NCI-H2227 treated with DMSO at 0.1 percent for 48 hours (cell line): ENCODE measurements at regions not wholly inside any gene's neighbourhood (a gene's known extent, or its start where the extent isn't known, plus 50 kb on each side); places are given as distances from the start of the nearest gene placed in this dataset.

ENCODE experiments used
- DNase-seq: peaks from one replicate; lab custom pipeline; 2025; lab: John Stamatoyannopoulos, UW

DNA sequence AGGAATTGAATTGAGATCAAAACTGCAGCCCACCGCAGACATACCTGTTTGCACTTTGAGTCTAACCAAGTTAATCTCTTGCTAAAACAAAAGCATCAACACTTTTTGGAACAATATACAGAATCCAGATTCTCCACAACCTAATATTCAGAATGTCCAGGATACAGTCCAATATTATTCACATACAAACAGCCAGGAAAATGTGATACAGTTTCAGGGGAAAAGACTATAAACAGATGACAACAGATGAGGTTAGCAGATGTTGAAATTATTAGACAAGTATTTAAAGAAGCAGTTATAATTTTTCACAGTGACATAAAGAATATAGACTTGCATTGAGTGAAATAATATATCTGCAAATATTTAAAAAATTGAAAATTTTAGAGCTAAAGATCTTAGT is 678.1 kb upstream of the CXADR start:
- no peak for DNase-seq

DNA sequence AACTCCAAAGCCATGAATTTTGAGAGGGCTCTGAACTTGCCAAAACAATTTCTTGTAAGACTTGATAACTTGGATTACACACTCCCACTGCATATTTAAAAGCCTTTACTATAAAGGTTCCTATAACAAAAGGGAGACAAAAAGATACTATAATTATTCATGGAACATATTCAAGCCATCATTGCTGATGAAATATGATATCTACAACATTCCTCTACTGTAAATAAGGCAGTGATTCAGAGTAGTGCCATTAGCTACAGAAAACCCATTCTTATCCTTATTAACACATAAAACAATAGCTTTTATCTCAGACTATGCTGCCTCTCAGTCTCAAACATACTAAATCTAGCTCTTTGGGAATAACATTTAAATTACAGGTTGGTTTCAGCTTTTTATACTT is 675.5 kb upstream of the CXADR start:
- no peak for DNase-seq

DNA sequence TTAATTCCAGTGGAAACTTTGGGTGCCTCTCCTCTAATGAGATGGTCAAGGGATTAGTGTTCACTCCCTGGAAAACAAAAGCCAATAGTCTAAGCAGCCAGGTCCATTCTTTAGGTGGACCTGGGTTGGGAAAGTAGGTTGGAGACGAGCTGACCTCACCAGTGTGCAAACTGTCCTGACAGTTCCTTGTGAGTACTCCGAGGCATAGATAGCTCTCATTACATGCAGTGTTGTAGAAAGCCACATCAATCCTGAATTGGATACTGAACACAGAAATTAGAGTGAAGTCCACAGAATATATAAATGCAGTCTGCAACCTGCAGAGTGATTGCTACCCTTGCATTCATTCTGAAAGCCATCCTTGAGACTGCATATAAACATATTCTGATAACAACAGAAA is 675.1 kb upstream of the CXADR start:
- DNase-seq, result no peak

DNA sequence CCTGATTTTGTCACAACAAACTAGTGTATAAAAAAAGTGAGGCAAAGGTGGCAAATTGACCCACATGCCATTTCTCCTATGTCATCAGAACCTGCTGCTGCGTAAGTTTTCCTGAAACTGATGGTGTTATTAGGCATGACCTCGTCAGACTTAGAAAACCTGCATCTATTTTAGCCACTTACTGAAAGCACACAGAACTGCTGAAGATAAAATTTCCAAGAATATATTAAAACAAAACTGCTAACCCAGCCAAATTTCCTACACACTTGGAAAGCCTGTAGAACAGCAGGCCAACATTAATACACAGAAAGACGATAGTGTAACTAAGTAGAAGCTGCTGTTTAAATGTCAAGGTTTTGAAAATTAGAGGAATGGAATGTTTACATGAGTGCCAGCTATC is 674.5 kb upstream of the CXADR start:
- peak; percentile 10 for DNase-seq

DNA sequence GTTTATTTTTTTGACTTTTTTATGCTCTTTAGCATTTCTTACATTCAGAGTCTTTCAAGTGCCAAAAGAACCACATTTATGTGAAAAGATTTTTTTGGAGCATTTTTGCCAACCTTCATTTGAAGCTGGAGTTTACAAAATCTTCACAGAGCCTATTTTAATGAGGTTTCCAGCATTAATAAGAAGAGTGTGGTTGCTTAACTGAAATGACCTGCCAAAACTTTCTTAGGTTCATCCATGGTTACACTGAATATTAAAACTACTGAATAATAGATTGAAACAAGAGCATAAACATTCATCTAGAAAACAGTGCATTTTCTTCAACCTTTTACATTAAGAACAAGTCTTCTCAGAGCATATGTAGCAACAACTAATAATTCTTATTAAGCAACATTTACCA is 672.3 kb upstream of the CXADR start:
- DNase-seq, result no peak

DNA sequence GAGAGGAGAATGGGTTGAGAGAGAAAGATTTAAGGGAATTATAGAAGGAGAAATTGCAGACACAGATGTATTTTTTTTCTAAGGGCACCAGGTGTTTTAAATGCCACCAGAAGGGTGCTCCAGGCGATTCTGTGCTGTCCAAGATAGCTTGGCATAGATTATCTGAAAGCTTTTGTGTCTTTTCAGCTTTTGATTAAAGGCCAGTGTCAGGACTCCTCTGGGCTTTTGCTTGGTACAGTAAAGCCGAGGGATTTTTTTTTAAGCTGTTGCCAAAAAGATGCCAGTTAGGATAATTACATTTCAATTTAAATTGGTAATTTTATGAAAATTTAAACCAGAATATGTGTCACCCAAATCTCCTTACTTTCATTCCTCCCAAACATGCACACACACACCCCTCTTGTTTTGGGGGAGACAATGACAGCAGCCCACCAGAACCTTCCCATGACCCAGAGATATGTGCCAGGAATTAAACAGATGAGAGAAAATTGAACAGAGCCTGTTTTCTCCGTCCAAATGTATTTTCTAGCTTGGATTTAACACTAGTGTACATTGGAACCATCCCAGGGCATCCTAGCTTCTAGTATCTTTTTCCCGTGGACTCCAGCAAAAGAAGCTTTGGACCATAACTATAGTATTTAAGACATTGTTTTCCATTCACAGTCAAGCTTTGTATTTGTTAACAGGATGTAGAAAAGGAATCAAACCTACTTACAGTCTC is 670.7 kb upstream of the CXADR start:
- DNase-seq, result no peak

DNA sequence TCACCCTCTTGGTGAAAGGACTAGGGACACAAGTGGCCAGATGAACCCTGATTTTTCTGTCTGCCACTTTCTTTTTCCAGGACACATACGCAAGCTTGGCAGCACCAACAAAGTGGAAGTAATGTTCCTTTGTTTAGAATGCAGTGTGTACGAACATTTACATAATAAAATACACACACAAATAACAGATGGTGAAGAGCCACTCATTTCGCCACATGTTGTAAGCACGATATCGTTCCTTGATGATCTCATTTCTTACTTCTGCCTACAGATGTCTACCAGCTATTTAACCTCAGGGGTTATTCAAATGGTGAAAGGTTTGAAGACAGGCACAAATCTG is 670.2 kb upstream of the CXADR start:
- DNase-seq, result peak; percentile 73

DNA sequence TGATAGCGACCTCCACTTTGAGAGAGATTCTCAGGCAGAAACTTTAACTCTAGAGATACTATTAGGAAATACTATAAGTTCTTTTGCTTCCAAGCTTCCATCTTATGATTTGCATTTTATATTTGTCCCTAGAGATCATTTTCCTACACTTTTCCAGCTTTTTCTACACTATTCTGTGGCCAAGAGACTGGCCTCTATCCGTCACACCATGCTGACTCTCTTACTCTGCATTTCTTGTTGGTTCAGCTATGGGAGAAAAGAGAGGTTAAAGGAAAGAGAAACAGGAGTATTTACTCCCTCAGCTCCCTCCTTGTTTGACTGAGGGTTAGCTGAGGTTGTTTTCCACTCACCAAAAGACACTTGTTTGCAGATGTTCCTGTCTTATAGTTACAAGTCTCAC is 665.6 kb upstream of the CXADR start:
- DNase-seq, result no peak

DNA sequence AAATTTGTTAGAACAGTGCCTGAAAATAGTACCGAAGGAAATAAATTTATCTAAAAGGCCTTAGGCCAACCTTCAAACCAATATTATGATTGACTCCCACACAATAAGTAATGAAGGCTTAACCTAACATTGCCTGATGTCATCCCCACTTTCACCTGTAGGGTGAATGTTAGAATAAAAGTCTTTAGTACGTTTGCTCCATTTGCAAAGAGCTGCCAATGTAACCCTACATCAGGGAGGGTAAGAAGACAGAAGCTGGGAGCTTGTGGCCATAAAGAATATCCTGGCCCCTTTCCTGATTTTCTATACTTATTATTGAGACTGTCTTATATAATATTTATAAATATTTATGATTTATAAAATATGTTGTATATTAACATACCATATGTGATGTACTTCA is 661.8 kb upstream of the CXADR start:
- DNase-seq, result no peak

DNA sequence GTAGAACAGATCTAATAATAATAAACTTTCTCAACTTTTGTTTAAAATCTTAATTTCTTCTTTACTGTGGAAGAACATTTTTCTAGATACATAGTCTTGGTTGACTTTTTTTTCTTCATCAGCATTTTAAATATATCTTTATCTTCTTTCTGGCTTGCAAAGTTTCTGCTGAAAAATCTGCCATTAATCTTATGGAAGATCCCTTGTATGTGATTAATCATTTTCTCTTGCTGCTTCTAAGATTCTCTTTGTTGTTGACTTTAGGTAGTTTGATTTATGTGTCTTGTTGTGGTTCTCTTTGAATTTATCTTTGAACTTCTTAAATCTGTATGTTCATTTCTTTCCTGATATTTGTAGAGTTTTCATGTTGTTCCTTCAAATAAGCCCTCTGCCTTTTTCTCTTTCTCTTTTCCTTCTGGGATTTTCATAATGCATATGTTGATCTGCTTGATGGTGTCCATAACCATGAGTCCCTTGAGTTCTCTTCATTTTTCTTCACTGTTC is 657.6 kb upstream of the CXADR start:
- no peak for DNase-seq

DNA sequence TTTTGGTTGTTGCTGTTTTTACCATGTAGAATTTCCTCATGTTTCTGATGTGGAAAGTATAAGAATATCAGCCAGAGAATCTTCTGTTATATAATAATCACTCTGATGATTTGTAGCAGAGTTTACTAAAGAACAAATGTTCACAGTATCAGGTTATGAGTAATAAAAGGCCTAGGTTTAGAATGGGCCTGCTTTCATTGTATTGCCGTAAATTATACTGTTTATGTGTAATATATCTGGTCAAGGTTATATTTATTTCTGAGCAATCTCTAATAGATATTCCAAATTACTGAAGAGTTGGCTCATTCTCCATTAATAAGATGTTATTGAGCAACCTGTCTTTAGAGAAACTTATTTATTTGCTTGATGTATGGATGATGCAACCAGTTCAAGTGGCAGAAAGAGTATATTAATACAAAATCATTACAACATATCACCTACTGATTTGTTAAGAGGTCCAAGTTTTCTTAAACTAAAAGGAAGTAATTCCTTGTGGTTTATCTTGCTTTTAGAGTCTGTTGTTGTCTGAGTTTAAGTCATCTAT is 649.4 kb upstream of the CXADR start:
- DNase-seq, result peak; percentile 22

DNA sequence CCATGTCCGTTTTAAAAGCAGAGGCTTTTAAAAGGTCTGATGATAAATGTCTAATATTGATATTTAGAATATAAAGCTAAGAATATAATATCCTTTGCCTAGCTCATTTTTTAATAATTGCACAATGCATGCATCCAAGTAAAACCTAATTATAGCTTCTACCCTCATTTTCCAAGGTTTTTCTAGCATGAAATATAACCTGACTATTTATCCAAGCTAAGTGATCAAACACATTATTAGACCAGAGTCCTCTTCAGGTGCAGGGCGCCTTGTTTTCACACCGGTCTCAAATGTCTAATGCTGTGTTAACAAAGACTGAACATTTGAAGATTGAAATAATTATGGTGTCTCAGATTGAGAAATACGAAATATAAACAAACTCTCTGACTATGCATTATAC is 648.9 kb upstream of the CXADR start:
- peak; percentile 25 for DNase-seq

DNA sequence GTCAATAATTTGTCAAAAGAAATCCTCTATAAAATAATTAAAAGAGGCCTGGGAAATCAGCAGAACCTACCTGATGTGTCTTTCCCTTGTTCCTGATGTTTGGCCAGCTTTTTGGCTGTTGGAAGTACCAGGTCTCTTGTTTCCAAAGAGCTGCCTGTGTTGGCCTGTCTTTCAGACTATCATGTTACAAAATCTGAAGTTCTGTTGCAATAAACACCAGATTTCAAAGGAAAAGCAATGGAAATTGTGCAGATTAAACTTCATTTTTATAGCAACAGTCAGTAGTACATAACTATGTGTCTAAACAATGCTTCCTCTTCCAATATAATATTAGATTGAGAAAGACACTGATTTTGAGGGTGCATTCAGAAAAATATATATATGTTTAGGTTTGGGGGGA is 647.2 kb upstream of the CXADR start:
- no peak for DNase-seq

DNA sequence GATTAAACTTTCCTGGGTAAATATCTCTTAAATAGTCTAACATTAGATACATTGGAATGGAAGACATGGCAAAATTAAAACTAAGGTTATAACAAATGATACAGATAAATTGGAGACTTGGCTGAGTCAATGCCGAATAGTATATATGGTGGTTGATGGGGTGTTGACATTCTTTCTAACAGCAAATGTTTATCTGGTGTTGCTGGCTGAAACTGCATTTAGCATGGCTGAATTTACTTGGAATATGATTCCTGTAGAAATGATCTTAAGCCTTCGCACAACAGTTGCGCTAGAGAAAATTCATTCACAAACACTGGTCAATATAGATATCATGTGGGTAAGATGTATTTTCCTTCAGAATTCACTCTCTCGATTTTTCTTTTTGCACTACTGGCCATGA is 646.0 kb upstream of the CXADR start:
- DNase-seq, result no peak

DNA sequence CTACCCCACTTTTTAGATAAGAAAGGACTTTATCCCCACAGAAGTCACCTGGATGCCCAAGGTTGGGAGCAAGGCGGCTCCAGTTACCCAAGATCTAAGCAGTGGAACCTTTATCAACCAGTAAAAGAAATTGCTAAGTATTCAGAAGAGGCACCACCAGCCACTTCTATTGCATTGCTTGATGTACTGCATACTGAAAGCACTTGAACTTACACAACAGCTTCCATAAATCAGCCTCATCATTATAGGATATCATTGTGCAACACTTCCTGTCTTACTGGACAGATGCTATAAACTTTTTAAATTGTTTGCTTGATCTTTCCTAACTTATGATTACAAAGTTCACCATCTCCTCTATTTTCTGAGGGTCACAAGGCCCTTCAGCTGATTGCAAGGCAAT is 642.7 kb upstream of the CXADR start:
- DNase-seq, result peak; percentile 6

DNA sequence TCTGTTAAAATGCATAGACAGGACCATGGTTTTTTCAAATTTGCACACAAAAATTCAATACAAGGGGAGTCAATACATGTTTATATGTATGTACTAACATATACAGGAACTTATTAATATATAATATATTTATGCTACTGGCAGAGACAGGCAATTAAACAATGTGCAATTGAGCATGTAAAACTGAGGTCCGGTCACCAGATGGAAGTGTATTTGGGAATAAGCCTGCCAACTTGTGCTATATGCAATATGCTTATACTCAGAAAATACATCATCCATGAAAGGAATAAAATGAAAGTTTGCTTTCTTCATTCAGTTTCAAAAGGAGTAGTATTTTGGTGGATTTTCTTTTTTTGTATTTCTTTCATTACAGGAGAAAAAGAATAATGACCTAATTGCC is 640.2 kb upstream of the CXADR start:
- DNase-seq, result no peak

DNA sequence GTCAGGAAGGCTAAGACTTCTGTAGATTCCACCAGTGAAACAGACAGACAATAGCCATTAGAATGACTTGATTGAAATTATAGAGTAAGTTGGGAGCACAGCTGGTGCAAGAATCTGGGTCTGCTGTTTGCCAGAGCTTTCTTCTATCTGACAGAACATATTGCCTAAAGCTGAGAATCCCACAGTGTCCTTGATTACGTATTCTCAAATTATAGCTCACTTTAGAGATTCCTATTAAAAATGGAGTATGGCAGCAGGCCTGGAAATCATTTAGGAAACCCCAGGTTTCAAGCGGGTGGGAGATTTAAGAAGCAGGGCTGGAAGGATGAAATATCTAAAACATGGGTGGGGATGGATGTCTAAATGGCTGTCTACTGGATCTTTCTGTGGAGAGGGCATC is 639.7 kb upstream of the CXADR start:
- DNase-seq, result no peak

DNA sequence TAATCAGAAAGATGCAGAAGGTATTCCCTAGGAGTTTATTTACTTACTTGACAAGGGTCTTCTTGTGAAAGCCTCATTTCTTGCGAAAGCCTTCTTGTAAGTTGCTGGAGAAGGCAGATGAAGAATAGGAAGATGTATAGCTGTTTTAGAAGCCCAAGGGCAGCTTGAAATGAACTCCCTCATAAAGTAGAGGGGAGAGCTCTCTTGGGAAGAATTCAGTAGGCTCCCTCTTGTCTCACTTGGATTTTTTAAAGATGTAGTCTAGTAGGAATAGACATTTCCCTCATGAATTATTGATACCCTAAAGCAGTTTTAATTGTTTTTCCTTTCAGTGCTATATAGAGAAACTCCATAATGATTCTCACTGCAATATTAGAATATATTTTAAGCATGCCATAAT is 639.2 kb upstream of the CXADR start:
- DNase-seq, result no peak

DNA sequence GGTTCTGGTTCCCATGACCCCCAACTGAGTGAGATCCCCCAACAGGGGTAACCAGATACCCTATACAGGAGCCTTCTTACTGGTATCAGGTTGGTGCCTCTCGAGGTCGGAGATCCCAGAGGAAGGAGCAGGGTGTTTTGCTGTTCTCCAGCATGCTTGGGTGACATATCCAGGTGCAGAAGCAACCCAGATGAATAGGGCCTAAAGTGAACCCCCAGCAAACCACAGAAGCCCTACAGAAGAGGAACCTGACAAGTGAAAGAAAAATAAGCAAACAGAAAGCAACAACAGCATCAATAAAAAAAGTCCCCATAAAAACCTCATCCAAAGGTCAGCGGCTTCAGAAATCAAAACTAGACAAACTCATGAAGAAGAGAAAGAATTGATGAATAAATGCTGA is 633.4 kb upstream of the CXADR start:
- DNase-seq, result no peak

DNA sequence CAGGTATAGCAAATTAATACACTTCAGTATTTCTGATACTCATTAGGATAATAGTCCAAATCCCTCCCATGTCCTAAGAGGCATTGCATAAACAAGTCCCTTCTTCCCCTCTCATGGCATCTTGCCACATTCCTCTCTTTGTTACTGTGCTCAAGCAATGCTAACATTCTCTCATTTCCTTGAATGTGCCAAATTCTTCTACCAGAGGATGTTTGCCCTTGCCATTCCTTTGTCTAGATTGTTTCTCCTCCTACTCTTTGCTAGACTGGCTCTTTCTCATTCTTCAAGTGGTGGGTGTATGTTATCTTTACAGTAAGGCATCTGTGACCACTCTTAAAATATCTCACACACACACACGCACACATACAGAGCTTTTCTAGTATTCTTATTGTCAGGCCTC is 621.0 kb upstream of the CXADR start:
- DNase-seq, result no peak

DNA sequence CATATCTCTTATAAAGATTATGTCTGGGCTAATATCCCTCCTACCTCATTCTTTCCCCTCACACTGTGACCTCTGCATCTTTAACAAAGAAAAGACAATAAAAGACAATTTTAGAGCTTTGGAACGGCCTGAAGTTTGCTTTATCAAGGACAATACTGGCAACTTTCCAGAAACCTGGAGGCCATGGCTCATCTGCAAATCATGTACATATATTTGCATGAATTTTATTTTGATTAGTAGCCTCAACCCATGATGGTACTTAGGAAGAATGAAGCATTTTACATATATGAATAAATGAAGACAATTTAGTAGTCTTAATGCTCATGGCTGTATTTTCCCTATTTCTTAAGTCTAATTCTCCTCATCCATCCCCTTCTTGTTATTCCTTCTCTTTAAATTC is 612.2 kb upstream of the CXADR start:
- no peak for DNase-seq

DNA sequence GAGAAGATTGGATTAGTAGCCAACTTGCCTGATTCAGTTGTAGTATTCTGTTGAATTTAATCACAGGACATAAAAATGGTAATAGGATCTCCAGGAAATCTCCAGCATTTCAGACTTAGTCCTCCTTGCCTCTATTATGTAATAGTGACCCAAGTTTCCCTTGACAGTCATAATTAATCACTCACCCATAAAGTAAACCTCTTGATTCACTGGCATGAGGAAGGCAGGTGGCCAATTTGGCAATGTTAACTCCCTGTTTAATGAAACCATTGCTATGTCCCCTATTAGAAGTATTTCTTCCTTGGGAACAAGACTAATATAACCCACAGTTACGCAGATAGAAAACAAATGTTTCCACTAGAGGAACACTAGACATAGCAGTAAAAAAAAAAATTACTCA is 604.8 kb upstream of the CXADR start:
- DNase-seq, result no peak

DNA sequence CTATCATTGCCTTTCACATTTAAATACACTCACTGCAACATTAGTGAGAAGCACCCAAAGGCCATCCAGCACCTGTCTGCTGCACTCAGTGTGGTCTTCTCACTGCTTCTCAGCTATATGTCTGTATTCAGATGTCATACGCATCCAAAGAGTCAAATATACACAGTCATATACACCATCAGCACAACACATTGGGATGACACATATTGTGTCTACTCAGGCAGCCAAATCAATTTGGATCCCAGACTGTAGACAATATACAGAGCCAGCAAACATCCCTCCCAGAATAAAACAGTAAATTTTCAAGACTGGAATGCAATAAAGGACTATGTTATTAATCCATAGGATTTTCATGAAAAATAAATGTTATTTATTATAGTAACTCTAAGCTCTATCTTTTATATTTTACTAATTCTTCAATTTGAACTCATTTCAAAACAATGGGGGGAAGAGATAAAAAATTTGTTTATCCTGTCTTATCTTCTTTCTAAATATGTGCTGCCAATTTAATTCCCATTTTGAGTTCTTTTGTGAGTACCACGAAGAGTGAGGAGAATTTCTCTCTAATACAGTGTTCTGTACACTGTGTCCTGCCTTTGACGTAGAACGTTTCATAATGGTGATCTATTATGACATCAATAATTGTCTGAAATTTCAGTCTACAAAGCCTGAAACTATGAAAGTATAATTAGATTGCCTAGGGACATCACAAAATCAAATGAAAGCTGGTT is 602.2 kb upstream of the CXADR start:
- DNase-seq, result no peak

DNA sequence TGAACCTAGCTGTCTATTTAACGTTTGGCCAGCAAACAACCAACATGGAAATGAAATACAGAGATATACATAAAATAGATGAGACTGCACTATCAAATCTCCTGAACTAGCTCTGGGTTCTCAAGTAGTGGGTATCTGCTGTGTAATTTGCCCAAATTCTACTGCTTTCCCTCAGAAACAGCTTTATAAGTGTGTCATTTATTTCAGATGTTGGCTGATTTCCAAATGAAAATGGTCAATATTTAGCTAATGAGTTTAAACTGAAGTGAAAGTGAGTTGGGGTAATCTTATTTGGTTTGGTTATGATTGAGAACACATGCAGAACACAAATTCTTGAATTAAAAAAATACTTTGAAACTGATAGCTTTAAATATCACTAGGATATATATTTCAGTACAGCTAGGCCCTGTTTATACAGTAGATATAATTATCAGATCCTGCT is 601.7 kb upstream of the CXADR start:
- DNase-seq, result no peak
